GM12878 (cell line): ENCODE measurements at regions not wholly inside any gene's neighbourhood (a gene's known extent, or its start where the extent isn't known, plus 50 kb on each side); places are given as distances from the start of the nearest gene placed in this dataset.

Source experiments
- ATAC-seq: fragments of 200-7000 bp; cut with Tn5 transposase; 3 replicates; pipeline ENCODE4 v1.9.1; 2020; ENCODE audit warnings: mild to moderate bottlenecking, moderate library complexity
- BruUV-seq: library from RNA; stranded (reverse); fragments of 400-500 nt; replicated peaks from 2 replicates; lab custom pipeline; 2021; lab: Mats Ljungman, UMichigan
- CTCF ChIA-PET: fragments of 300-600 bp; sonication (Branson Sonifier 250); formaldehyde crosslinking; extraction: SDS; loops from one replicate; lab custom pipeline; 2021; ENCODE audit warnings: inconsistent platforms; lab: Yijun Ruan, JAX
- POLR2A ChIA-PET: fragments of 350-600 bp; formaldehyde crosslinking; extraction: SDS; loops from one replicate; lab custom pipeline; 2021; ENCODE audit warnings: inconsistent platforms; lab: Charles Lee
- RAD21 ChIA-PET: fragments of 300-600 bp; sonication (Branson Sonifier 250); formaldehyde crosslinking; loops from one replicate; lab custom pipeline; 2023; ENCODE audit warnings: antibody characterized with exemption; ENCODE audit not compliant: unreplicated experiment; lab: Charles Lee
- SMC1A ChIA-PET: fragments of 300-600 bp; sonication (Branson Sonifier 250); formaldehyde crosslinking; loops from one replicate; lab custom pipeline; 2023; ENCODE audit not compliant: unreplicated experiment, uncharacterized antibody; lab: Charles Lee
- DNase-seq: peaks from one replicate; pipeline ENCODE4 v3.0.0-alpha.2; 2011; ENCODE audit warnings: low read depth, low spot score
- FAIRE-seq: peaks from 3 replicates; lab custom pipeline; 2011; peaks lifted over from hg19 to GRCh38; lab: Jason Lieb, UNC
- H2AFZ ChIP-seq: 2 replicates; pipeline ENCODE4 v1.6.0; 2011; ENCODE audit warnings: low read depth, low read length, control low read depth; ENCODE audit not compliant: control insufficient read depth
- H3K27ac ChIP-seq: 2 replicates; pipeline ENCODE4 v1.5.1; 2011; ENCODE audit warnings: control low read depth; ENCODE audit not compliant: control insufficient read depth, insufficient read depth
- H3K27me3 ChIP-seq, 2 experiments: replicated peaks in 1 of 2; 2 replicates each; pipeline versions ENCODE4 v1.6.0 to v1.6.1; 2011; ENCODE audit warnings: low read length in 1 of 2; ENCODE audit not compliant: control insufficient read depth in 2 of 2, insufficient read depth in 2 of 2
- H3K36me3 ChIP-seq, 2 experiments: 2 replicates each; pipeline ENCODE4 v1.5.1; 2011; ENCODE audit warnings: low read length in 1 of 2; ENCODE audit not compliant: control insufficient read depth in 2 of 2, insufficient read depth in 2 of 2
- H3K4me1 ChIP-seq: 2 replicates; pipeline ENCODE4 v1.6.1; 2011; ENCODE audit warnings: mild to moderate bottlenecking, low read length, moderate library complexity, mixed read lengths; ENCODE audit not compliant: control insufficient read depth, insufficient read depth
- H3K4me2 ChIP-seq: 2 replicates; pipeline ENCODE4 v1.6.0; 2011; ENCODE audit warnings: control low read depth; ENCODE audit not compliant: control insufficient read depth, insufficient read depth
- H3K4me3 ChIP-seq: fragments of 200-600 bp; sonication (generic); 2 replicates; pipeline ENCODE4 v1.5.1; 2016
- H3K79me2 ChIP-seq: 2 replicates; pipeline ENCODE4 v1.6.0; 2011; ENCODE audit warnings: low read length; ENCODE audit not compliant: control insufficient read depth, insufficient read depth
- H3K9ac ChIP-seq: 2 replicates; pipeline ENCODE4 v1.8.0; 2011; ENCODE audit warnings: low read length, control low read depth, mixed read lengths; ENCODE audit not compliant: control insufficient read depth, insufficient read depth
- H3K9me3 ChIP-seq: replicated peaks from 3 replicates; pipeline ENCODE4 v1.5.1; 2011; ENCODE audit warnings: mild to moderate bottlenecking, low read length; ENCODE audit not compliant: control insufficient read depth, insufficient read depth
- H4K20me1 ChIP-seq: 2 replicates; pipeline ENCODE4 v1.6.0; 2011; ENCODE audit not compliant: control insufficient read depth, insufficient read depth
- CBX3 ChIP-seq: fragments of 200-600 bp; sonication (generic); IDR thresholded peaks from 2 replicates; pipeline ENCODE4 v1.6.1; 2016; ENCODE audit warnings: low read depth, borderline replicate concordance
- ETV6 ChIP-seq, 2 experiments: fragments of 450-650 bp in 1 of 2; IDR thresholded peaks in 1 of 2; conservative IDR thresholded peaks in 1 of 2; 2 replicates each; pipeline ENCODE4 v1.6.1; 2014; ENCODE audit warnings: antibody characterized with exemption in 1 of 2, borderline replicate concordance in 1 of 2, low read depth in 1 of 2, mild to moderate bottlenecking in 1 of 2, moderate library complexity in 1 of 2
- GABPA ChIP-seq: IDR thresholded peaks from 2 replicates; pipeline ENCODE4 v1.6.1; 2014; ENCODE audit warnings: antibody characterized with exemption, low read depth, mild to moderate bottlenecking, inconsistent platforms
- IRF4 ChIP-seq: IDR thresholded peaks from 2 replicates; pipeline ENCODE4 v1.6.1; 2011; ENCODE audit warnings: low read depth, low read length
- LARP7 ChIP-seq: fragments of 450-650 bp; IDR thresholded peaks from 2 replicates; pipeline ENCODE4 v1.6.1; 2017; ENCODE audit warnings: mild to moderate bottlenecking
- MLLT1 ChIP-seq: fragments of 450-650 bp; IDR thresholded peaks from 2 replicates; pipeline ENCODE4 v1.6.1; 2016; ENCODE audit warnings: mild to moderate bottlenecking
- MTA3 ChIP-seq: IDR thresholded peaks from 2 replicates; pipeline ENCODE4 v1.6.1; 2012; ENCODE audit warnings: low read length, inconsistent platforms, borderline replicate concordance
- NR2C2 ChIP-seq: IDR thresholded peaks from 2 replicates; pipeline ENCODE4 v1.6.1; 2011; ENCODE audit warnings: borderline replicate concordance, low read depth; ENCODE audit not compliant: control insufficient read depth, insufficient read length
- PAX8 ChIP-seq: fragments of 450-650 bp; IDR thresholded peaks from 2 replicates; pipeline ENCODE4 v1.6.1; 2017; ENCODE audit warnings: mild to moderate bottlenecking, moderate library complexity
- POLR2AphosphoS5 ChIP-seq: IDR thresholded peaks from 2 replicates; pipeline ENCODE4 v1.6.1; 2011; ENCODE audit warnings: mild to moderate bottlenecking, low read length, inconsistent platforms
- SREBF2 ChIP-seq: IDR thresholded peaks from 2 replicates; pipeline ENCODE4 v1.6.1; 2012; ENCODE audit warnings: mild to moderate bottlenecking, low read length
- TCF3 ChIP-seq: IDR thresholded peaks from 2 replicates; pipeline ENCODE4 v1.6.1; 2012; ENCODE audit warnings: low read depth, mild to moderate bottlenecking, low read length, borderline replicate concordance; ENCODE audit not compliant: insufficient read depth
- YBX1 ChIP-seq: fragments of 450-650 bp; IDR thresholded peaks from 2 replicates; pipeline ENCODE4 v1.6.1; 2016; ENCODE audit warnings: antibody characterized with exemption
- ZSCAN29 ChIP-seq: fragments of 450-650 bp; IDR thresholded peaks from 2 replicates; pipeline ENCODE4 v1.6.1; 2017; ENCODE audit warnings: mild to moderate bottlenecking, moderate library complexity
- WGBS: methylation state at CpG from one replicate; pipeline ENCODE4 v1.1.6; 2016; ENCODE audit warnings: low lambda C conversion rate; ENCODE audit not compliant: insufficient replicate concordance, insufficient coverage; ENCODE audit errors: missing lambda C conversion rate; 5-methylcytosine and 5-hydroxymethylcytosine counted together
- in situ Hi-C: fragments of 300-500 bp; cut with MboI; formaldehyde crosslinking; loops from 9 replicates; pipeline ENCODE4 v1.14.3; 2018; ENCODE audit warnings: mixed read lengths
- intact Hi-C: fragments of 100-400 bp; cut with micrococcal nuclease; formaldehyde crosslinking; loops from one replicate; pipeline ENCODE4 v1.14.2; 2022; ENCODE audit not compliant: unreplicated experiment

DNA sequence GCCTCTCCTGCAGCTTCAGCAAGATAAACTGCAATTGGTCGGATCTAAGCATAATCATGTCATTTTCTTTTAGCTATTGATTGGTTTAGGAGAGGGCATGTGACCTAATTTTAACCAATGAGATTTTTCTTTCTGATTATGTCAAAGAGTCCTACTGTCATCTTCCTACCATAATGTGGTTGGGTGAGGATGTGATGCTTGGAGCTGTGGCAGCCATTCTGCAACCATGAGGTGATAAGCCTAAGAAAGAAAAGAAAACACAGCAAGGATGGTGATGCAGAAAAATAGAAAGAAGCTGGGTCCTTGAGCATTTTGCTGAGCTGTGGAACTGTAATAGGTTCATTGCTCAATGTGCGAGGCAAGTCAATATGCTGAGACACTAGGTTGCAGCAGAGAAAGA, 121.7 kb upstream of the CRHR1 start:
- in situ Hi-C loops (no loop called here), intact Hi-C loops (no loop called here)
- BruUV-seq: no TSS peak
- CTCF ChIA-PET: interaction anchor here (1.0 to 2.1 kb wide), 2 partner anchors 21 to 170 kb away, joined by 3 to 7 read pairs; no protein-coding TSS in a partner anchor
- Histone ChIP-seq H3K27ac (no peak overlapping the region), H4K20me1 (no peaks in the 10 kb centered on the region), H3K79me2 (no peaks in the 10 kb centered on the region), H2AFZ (no peak overlapping the region), H3K4me3 (no peak overlapping the region), H3K27me3 (peaks cover 0 to 2% of the 10 kb centered on the region in 2 experiments; a peak in 2 of 4 replicates), H3K9ac (no peak overlapping the region), H3K4me2 (no peak overlapping the region), H3K4me1 (no peaks in the 10 kb centered on the region), H3K9me3 (no peaks in the 10 kb centered on the region; the same call in none of the 3 replicates), H3K36me3 (no peaks in the 10 kb centered on the region)
- TF ChIP-seq NR2C2: no peak
- TF ChIP-seq TCF3: no peak
- no peak for TF ChIP-seq GABPA
- no peak for TF ChIP-seq ETV6 (conservative IDR thresholded peaks at IDR 0.05 in 1 of 2, IDR thresholded peaks at IDR 0.05 in 1 of 2; ENCODE audit: borderline replicate concordance in 1 of 2, low read depth in 1 of 2)
- no peak for TF ChIP-seq LARP7
- TF ChIP-seq MLLT1: no peak
- no peak for TF ChIP-seq CBX3
- TF ChIP-seq ZSCAN29: no peak
- TF ChIP-seq MTA3: no peak
- TF ChIP-seq SREBF2: no peak
- no peak for TF ChIP-seq PAX8
- TF ChIP-seq IRF4: no peak
- TF ChIP-seq YBX1: no peak
- TF ChIP-seq POLR2AphosphoS5: no peak
- SMC1A ChIA-PET: interaction anchor here (0.8 to 0.9 kb wide), 2 partner anchors 22 to 131 kb away, joined by 3 read pairs; no protein-coding TSS in a partner anchor
- FAIRE-seq (no peak), DNase-seq (no peak), ATAC-seq (no peak)
- 53% methylated on average over 2 of the region's 2 CpGs for WGBS
- POLR2A ChIA-PET: no interaction called here
- RAD21 ChIA-PET: no interaction called here
